ENCODE measurements at regions not wholly inside any gene's neighbourhood (a gene's known extent, or its start where the extent isn't known, plus 50 kb on each side); places are given as distances from the start of the nearest gene placed in this dataset.
A peak's percentile ranks its signal among the peaks of the same experiment; 100 is the strongest.
"Not testable (repeated sequence)": the region's sequence is repeated elsewhere in the genome, so short reads cannot be mapped to it uniquely, and the experiment has no call there.

DNA sequence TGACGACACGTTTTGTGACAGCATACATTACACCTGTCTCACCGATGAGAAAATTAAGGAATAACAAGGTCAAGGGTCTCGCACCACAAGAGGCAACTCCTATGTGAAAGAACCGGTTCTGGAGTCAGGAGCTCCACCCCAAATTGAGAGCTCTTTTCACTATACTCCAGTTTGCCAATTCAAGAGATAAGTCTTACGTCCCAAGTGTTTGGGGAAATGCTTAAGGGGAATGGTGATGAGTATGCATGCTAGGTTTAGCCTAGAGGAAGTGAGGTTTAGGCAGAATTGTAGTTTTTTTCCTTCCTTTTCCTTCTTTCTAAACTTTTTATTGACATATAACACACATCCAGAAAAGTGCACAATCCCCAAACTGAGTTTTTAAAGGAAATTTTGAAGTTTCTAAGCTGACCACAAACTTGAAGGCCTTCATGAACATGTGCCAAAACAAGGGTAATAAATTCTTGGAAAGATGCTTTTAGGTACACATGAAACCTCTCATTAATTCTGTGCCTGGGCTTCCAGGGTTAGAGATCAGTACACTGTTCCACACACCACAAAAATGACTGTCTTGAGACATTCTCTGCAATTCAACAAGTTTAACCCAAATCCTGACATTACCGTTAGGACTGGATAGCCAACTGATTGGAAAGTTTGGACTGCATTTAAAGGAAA is 127.6 kb upstream of the SLC1A3 start:
- DNase-seq (ENCODE audit: low read depth in 2 of 2), result no peak

DNA sequence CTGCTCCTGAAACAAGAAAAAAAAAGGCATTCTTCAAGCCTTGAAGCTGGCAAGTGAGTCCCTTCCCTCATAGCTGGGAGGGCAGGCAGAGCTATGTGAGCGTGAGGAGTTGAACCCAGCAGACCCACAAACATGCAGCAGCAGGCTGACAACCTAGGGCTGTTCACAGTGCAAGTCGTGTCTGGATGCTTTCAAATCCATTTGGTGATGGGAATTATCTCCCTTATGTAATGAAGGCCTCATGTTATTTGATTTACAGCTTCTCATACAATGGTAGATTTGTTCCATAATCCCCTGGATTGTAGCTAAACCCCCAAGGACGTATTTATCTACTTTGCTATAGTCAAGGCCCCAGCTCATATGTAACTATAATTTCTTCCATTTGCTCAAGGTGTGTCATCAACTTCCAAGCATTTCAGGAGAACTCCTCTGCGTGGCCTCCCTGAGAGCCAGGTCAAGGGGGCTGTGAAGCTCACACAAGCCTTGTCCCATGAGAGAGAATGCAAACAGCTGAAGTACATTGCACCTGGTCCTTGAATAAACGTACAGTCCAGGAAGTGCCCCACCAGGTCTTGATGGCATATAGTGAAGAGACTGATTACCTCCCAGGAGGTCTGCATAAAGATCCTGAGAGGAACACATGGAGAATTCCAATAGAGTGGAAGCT is 124.8 kb upstream of the SLC1A3 start:
- DNase-seq (ENCODE audit: low read depth in 2 of 2), result no peak

- DNase-seq (ENCODE audit: low read depth in 2 of 2), result no peak
Measured at GRCh38 chr5:36482812-36483211, 123.6 kb upstream of the SLC1A3 start.

DNA sequence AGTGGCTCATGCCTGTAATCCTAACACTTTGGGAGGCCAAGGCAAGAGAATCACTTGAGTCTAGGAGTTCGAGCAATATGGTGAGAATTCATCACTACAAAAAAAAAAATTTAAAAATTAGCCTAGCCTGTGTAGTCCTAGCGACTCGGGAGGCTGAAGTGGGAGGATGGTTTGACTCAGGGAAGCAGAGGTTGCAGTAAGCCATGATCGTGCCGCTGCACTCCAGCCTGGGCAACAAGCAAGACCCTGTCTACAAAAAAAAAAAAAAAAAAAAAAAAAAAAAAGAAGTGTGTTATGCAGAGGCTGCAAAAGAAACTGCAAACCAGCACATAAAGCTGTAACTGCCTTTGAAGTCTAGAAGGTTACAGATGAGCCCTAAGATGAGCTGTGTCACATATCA is 116.9 kb upstream of the SLC1A3 start:
- no peak for DNase-seq (ENCODE audit: low read depth in 2 of 2)

DNA sequence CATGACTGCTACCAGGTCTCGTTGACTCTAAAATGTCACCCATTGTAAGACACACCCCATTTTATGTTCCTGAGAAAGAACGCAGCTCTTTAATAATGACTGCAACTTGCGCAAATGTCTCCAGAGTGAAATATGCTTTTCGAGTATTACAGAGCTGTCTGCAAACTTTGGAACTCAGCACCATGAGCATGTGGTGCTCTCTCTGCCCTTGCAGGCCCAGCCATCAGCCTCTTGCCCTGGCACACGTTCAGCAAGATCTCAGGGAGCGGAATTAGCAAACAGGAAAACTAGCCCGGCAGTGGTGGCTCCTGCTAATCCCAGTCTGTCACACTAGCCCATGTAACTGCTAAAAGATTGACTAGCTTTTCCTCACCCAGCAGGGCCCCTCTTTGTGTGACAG is 114.5 kb upstream of the SLC1A3 start:
- no peak for DNase-seq (ENCODE audit: low read depth in 2 of 2)

DNA sequence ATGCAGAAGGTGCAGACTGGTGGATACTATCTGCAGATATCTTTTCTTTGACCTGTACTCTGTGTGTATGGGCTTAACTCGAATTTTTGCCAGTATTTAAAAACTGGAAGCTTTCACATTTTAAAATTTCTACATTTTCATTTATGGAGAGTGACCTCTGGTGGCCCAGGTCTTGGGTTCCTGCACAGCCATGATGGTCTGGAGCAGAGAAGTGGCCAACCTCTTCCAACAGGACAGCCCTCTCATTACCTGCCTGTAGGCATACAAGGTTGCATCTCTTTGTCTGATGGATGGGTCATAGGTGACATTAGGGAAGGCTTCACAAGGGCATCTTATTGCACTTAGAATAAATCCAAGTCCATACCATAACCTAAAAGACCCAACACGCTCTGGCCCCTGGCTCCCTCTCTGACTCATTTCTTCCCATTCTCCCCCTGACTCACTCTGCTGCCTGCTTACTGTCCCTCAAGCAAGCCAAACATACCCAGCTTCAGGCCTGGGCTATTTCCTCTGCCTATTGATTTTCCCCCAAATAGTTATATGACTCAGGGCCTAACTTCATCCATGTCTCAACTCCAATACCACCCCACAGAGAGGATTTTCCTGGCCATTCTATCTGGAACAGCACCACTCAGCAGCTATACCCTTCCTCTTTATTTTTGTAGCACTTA is 113.3 kb upstream of the SLC1A3 start:
- no peak for DNase-seq (ENCODE audit: low read depth in 2 of 2)

- no peak for DNase-seq (ENCODE audit: low read depth in 2 of 2)
Measured at GRCh38 chr5:36494028-36494427, 112.4 kb upstream of the SLC1A3 start.

DNA sequence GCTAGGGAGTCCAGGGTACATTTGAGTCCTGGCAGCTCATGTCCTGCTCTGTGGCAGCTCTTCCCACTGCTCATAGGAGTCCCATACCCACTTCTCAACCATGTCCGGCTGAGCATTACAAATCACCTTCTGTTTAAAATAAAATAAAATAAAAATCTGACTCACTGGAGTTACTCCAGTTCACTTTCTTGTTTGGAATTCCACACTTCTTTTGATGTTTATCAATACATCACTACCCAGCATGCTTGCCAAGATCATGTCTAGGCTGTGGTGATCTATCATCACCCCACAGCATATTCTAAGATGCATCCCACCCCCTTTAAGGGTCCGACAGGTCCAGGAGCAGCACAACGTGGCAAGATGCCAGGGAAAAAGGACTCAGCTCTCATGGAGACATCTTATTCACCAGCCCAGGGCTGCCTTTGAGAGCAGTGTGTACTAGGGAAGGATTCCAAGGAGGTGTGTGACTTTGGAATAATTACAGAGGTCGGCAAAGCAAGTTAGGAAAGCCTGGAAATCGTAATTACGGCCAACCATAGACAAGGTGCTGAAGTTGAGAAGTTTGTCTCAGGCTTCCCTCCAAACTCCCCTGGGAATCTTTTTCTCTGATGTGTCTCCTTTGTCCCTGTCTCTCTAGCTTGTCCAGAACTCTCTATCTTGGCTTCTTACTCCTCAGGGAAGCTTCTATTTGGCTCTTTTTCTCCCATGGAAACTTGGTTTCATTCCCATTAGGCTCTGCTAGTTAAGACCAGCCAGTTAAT is 111.4 kb upstream of the SLC1A3 start:
- DNase-seq (ENCODE audit: low read depth in 2 of 2), result no peak

GRCh38 chr5:36495611-36496010 is 110.8 kb upstream of the SLC1A3 start:
- DNase-seq (ENCODE audit: low read depth in 2 of 2), result no peak

DNA sequence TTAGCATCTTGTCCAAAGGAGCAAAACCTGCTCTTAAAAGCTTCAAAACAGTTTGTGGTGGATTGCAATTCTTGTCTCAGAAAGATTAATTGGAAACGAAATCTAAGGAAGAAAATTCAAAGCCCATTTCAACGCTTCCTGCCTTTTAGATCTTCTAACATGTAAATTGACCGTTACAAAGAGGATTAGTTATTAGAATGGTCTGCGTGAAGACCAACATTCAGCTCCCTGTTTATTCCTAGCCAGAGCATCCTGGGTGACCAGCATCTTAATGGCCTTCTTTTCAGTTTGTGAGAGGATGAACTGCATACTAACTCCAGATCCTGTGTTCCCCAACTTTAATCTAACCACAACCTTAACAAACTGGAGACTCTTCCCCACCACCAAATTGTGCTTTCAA is 109.9 kb upstream of the SLC1A3 start:
- DNase-seq (ENCODE audit: low read depth in 2 of 2), result no peak

- DNase-seq (ENCODE audit: low read depth in 2 of 2), result no peak
Measured at GRCh38 chr5:36502608-36503007, 103.8 kb upstream of the SLC1A3 start.

GRCh38 chr5:36505021-36505420 is 101.4 kb upstream of the SLC1A3 start:
- DNase-seq (ENCODE audit: low read depth in 2 of 2), result no peak

- peak; percentile 37 to 51 for DNase-seq (ENCODE audit: low read depth in 2 of 2)
Measured at GRCh38 chr5:36507332-36507952, 99.0 kb upstream of the SLC1A3 start.

- DNase-seq (ENCODE audit: low read depth in 2 of 2), result not testable (repeated sequence)
Measured at GRCh38 chr5:36508331-36508730, 98.1 kb upstream of the SLC1A3 start.

DNA sequence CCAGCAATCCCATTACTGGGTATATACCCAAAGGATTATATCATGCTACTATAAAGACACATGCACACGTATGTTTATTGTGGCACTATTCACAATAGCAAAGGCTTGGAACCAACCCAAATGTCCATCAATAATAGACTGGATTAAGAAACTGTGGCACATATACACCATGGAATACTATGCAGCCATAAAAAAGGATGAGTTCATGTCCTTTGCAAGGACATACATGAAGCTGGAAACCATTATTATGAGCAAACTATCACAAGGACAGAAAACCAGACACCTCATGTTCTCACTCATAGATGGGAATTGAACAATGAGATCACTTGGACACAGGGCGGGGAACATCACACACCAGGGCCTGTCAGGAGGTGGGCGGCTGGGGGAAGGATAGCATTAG is 92.8 kb upstream of the SLC1A3 start:
- not testable (repeated sequence) for DNase-seq (ENCODE audit: low read depth in 2 of 2)

DNA sequence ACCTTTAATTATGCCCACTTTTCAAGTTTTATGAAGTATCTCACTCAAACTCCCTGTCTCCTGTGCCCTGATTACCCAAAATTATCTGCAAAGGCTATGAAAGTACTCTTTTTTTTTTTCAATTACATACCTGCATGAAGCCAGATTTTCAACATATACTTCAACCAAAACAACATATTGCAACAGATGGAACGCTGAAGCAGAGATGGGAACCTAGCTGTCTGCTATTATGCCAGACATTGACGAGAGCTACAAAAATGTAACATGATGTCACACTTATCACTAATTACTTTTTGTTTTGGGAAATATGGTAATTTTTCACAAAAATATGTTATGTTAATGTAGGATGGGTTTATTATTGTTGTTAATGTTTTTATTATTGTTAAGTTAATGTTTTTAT is 86.5 kb upstream of the SLC1A3 start:
- no peak for DNase-seq (ENCODE audit: low read depth in 2 of 2)

DNA sequence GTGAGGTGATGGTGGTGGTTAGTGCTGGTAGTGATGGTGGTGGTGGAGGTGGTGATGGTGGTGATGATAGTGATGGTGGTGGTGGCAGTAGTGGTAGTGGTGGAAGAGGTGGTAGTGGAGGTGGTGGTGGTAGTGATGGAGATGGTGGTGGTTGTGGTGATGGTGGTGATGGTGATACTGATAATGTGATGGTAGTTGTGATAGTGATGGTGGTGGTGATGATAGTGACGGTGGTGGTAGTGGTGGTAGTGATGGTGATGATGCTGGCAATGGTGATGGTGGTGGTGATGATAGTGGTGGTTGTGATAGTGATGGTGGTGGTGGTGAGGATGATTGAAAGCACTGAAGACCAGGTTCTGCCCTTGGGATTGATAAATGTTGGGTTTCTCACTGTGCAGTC is 85.2 kb upstream of the SLC1A3 start:
- DNase-seq (ENCODE audit: low read depth in 2 of 2), result no peak

- DNase-seq (ENCODE audit: low read depth in 2 of 2), result no peak
Measured at GRCh38 chr5:36521838-36522745, 84.3 kb upstream of the SLC1A3 start.

GRCh38 chr5:36522746-36523065 is 83.7 kb upstream of the SLC1A3 start:
- DNase-seq (ENCODE audit: low read depth in 2 of 2), result no peak

GRCh38 chr5:36523450-36523849 is 83.0 kb upstream of the SLC1A3 start:
- no peak for DNase-seq (ENCODE audit: low read depth in 2 of 2)

- DNase-seq (ENCODE audit: low read depth in 2 of 2), result no peak
Measured at GRCh38 chr5:36523926-36524325, 82.5 kb upstream of the SLC1A3 start.
